PC-9 (cell line): ENCODE measurements at regions not wholly inside any gene's neighbourhood (a gene's known extent, or its start where the extent isn't known, plus 50 kb on each side); places are given as distances from the start of the nearest gene placed in this dataset.

Source experiments
- BruUV-seq: library from RNA; stranded (reverse); fragments of 400-500 nt; replicated peaks from 2 replicates; lab custom pipeline; 2021; lab: Mats Ljungman, UMichigan
- CTCF ChIA-PET: fragments of 300-600 bp; sonication (Branson Sonifier 250); formaldehyde crosslinking; loops from one replicate; lab custom pipeline; 2022; ENCODE audit warnings: antibody characterized with exemption; lab: Charles Lee
- POLR2A ChIA-PET: fragments of 300-600 bp; sonication (Branson Sonifier 250); formaldehyde crosslinking; loops from one replicate; lab custom pipeline; 2022; ENCODE audit warnings: antibody characterized with exemption; ENCODE audit not compliant: unreplicated experiment; lab: Charles Lee
- DNase-seq, 2 experiments: peaks; one replicate each; pipeline versions ENCODE4 v3.0.0 to v3.0.0-alpha.2; 2015 to 2022; ENCODE audit warnings: mixed read lengths in 1 of 2
- H2AFZ ChIP-seq: fragments of 200-600 bp; sonication (generic); 2 replicates; pipeline ENCODE4 v1.8.1; 2017; ENCODE audit warnings: antibody characterized with exemption
- H3F3A ChIP-seq: fragments of 200-600 bp; sonication (generic); 2 replicates; pipeline ENCODE4 v1.8.1; 2017; ENCODE audit warnings: antibody characterized with exemption, mild to moderate bottlenecking, low read depth; ENCODE audit not compliant: insufficient read depth
- H3K27ac ChIP-seq: fragments of 200-600 bp; sonication (generic); 2 replicates; pipeline ENCODE4 v1.6.1; 2016; ENCODE audit warnings: mixed run types
- H3K27me3 ChIP-seq: fragments of 200-600 bp; sonication (generic); 2 replicates; pipeline ENCODE4 v1.6.1; 2016; ENCODE audit warnings: low read depth, mixed run types; ENCODE audit not compliant: insufficient read depth
- H3K36me3 ChIP-seq: fragments of 200-600 bp; sonication (generic); 2 replicates; pipeline ENCODE4 v1.6.1; 2016; ENCODE audit warnings: low read depth, mixed run types
- H3K4me1 ChIP-seq: fragments of 200-600 bp; sonication (generic); replicated peaks from 2 replicates; pipeline ENCODE4 v1.6.1; 2016; ENCODE audit warnings: mixed run types; ENCODE audit not compliant: insufficient read depth
- H3K4me2 ChIP-seq: fragments of 200-600 bp; sonication (generic); 2 replicates; pipeline ENCODE4 v1.6.1; 2017; ENCODE audit warnings: mixed run types
- H3K4me3 ChIP-seq: fragments of 200-600 bp; sonication (generic); 2 replicates; pipeline ENCODE4 v1.6.1; 2016; ENCODE audit warnings: mixed run types
- H3K79me2 ChIP-seq: fragments of 200-600 bp; sonication (generic); 2 replicates; pipeline ENCODE4 v1.6.1; 2017; ENCODE audit warnings: low read depth, mixed run types
- H3K9me2 ChIP-seq: fragments of 200-600 bp; sonication (generic); 2 replicates; pipeline ENCODE4 v1.8.1; 2017; ENCODE audit warnings: mild to moderate bottlenecking; ENCODE audit not compliant: insufficient read depth
- H3K9me3 ChIP-seq: fragments of 200-600 bp; sonication (generic); 2 replicates; pipeline ENCODE4 v1.8.1; 2016; ENCODE audit warnings: low read depth; ENCODE audit not compliant: insufficient read depth
- H4K20me1 ChIP-seq: fragments of 200-600 bp; sonication (generic); 2 replicates; pipeline ENCODE4 v1.8.1; 2017; ENCODE audit not compliant: insufficient read depth
- EZH2 ChIP-seq: fragments of 200-600 bp; sonication (generic); IDR thresholded peaks from 2 replicates; pipeline ENCODE4 v1.8.0; 2017; ENCODE audit warnings: antibody characterized with exemption, low read depth
- intact Hi-C: fragments of 100-400 bp; cut with micrococcal nuclease; formaldehyde crosslinking; loops from one replicate; pipeline ENCODE4 v1.10.0; 2022; ENCODE audit not compliant: unreplicated experiment
- TF ChIP-seq, protein P1 (sequence below): fragments of 200-600 bp; sonication (generic); conservative IDR thresholded peaks from 2 replicates; pipeline ENCODE4 v1.6.1; 2017; ENCODE audit warnings: mixed run types, antibody characterized with exemption, mild to moderate bottlenecking, moderate library complexity

DNA sequence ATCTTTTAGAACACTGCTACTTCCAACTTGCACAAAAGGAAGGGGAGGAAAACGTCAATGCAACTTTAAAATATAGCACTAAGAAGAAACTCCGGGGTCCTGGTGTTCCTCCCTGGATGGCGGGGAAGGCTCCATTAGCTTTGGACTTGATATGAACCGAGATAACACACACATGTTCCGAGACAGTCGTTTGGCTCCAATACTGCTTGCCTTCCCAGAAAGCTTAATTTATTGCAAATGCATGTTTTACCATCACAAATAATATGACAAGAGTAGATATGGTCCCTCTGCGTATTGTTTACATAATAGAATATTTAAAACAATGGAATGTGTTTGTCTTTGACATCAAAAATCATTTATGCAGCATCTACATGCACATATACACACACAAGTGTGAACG is 87.6 kb upstream of the CLMN start:
- no peaks in the 10 kb centered on the region for H3F3A ChIP-seq
- H3K9me3 ChIP-seq, result no peaks in the 10 kb centered on the region
- intact Hi-C loops, result no loop called here
- no peak overlapping the region for H3K4me3 ChIP-seq
- no peaks in the 10 kb centered on the region for H4K20me1 ChIP-seq
- POLR2A ChIA-PET, result no interaction called here
- no peak overlapping the region for H3K27ac ChIP-seq
- no peak overlapping the region for H3K4me2 ChIP-seq
- H3K27me3 ChIP-seq, result peaks cover 55% of the 10 kb centered on the region
- no peak overlapping the region for H2AFZ ChIP-seq
- DNase-seq, result no peak
- H3K79me2 ChIP-seq, result no peaks in the 10 kb centered on the region
- TF ChIP-seq EZH2, result no peak
- TF ChIP-seq, protein P1, sequence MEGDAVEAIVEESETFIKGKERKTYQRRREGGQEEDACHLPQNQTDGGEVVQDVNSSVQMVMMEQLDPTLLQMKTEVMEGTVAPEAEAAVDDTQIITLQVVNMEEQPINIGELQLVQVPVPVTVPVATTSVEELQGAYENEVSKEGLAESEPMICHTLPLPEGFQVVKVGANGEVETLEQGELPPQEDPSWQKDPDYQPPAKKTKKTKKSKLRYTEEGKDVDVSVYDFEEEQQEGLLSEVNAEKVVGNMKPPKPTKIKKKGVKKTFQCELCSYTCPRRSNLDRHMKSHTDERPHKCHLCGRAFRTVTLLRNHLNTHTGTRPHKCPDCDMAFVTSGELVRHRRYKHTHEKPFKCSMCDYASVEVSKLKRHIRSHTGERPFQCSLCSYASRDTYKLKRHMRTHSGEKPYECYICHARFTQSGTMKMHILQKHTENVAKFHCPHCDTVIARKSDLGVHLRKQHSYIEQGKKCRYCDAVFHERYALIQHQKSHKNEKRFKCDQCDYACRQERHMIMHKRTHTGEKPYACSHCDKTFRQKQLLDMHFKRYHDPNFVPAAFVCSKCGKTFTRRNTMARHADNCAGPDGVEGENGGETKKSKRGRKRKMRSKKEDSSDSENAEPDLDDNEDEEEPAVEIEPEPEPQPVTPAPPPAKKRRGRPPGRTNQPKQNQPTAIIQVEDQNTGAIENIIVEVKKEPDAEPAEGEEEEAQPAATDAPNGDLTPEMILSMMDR, result no peak
- CTCF ChIA-PET, result interaction anchor here (0.7 kb wide), 1 partner anchor 1270 kb away, joined by 3 read pairs; no protein-coding TSS in a partner anchor
- H3K36me3 ChIP-seq, result no peaks in the 10 kb centered on the region
- no peaks in the 10 kb centered on the region for H3K9me2 ChIP-seq
- no TSS peak for BruUV-seq
- no peaks in the 10 kb centered on the region for H3K4me1 ChIP-seq

DNA sequence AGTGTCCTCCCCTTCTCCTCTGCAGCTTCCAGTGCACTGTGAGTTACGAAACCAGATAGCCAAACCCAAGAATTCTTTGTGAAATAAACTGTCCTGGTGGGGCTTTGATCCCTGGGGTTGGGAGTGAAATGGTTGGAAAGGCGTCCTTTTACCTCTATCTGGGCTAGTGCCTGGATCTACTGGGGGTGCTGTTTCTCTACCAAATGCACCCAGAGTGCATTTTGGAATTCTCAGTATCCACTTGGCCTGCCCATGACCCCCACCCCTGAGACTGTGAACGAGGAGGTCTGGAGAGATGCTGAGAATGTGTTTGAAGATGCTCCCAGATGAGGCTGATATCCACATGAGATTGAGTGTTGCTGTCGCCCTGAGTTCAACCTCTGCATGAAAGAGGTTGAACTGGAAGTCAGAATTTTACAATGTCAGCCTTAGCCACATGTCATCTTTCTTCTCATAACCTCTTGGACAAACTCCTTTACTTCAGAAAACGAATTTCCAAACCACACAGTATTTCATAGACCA is 87.1 kb upstream of the CLMN start:
- Histone ChIP-seq H3K4me2 (no peak overlapping the region), H4K20me1 (no peaks in the 10 kb centered on the region)
- BruUV-seq, result no TSS peak

DNA sequence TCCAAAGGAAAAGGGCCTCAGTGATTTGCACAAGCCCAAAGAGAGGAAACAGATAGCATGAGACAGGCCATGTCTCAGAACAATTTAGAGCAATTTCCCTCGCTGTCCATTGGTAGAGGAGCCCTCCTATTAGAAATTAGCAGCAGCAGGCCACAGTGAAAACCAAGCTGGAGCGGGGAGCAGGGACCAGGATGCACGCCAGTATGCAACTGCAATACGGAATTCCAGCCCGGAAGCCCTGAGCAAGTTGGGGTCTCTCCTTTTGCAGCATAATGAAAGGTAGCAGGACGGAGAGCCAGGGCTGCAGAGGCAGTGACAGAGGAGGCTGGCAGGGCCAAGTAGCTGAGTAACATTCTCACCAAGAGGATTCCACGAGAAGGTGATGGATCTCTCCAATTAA is 84.9 kb upstream of the CLMN start:
- Histone ChIP-seq H3K4me1 (no peaks in the 10 kb centered on the region), H3F3A (no peaks in the 10 kb centered on the region), H4K20me1 (no peaks in the 10 kb centered on the region), H2AFZ (no peak overlapping the region), H3K27ac (no peak overlapping the region), H3K4me2 (no peak overlapping the region), H3K4me3 (no peak overlapping the region), H3K27me3 (peaks cover 38% of the 10 kb centered on the region), H3K9me3 (no peaks in the 10 kb centered on the region), H3K9me2 (no peaks in the 10 kb centered on the region), H3K36me3 (no peaks in the 10 kb centered on the region), H3K79me2 (no peaks in the 10 kb centered on the region)
- intact Hi-C loops, result no loop called here
- no TSS peak for BruUV-seq
- POLR2A ChIA-PET, result no interaction called here
- DNase-seq, result no peak
- CTCF ChIA-PET, result no interaction called here
- TF ChIP-seq, protein P1, result no peak
- no peak for TF ChIP-seq EZH2

More for the DNA sequence above, 87.1 kb upstream of the CLMN start:
- TF ChIP-seq EZH2, result no peak
- TF ChIP-seq, protein P1, result no peak
- Histone ChIP-seq H3K27me3 (peaks cover 49% of the 10 kb centered on the region), H3K4me3 (no peak overlapping the region), H3K4me1 (no peaks in the 10 kb centered on the region), H3K36me3 (no peaks in the 10 kb centered on the region), H3K79me2 (no peaks in the 10 kb centered on the region), H3K9me3 (no peaks in the 10 kb centered on the region), H2AFZ (no peak overlapping the region), H3F3A (no peaks in the 10 kb centered on the region), H3K27ac (no peak overlapping the region), H3K9me2 (no peaks in the 10 kb centered on the region)
- ChIA-PET CTCF (no interaction called here), POLR2A (no interaction called here)
- DNase-seq, result no peak
- intact Hi-C loops, result no loop called here
